Stomach (tissue), 8 donors: ENCODE measurements at regions not wholly inside any gene's neighbourhood (a gene's known extent, or its start where the extent isn't known, plus 50 kb on each side); places are given as distances from the start of the nearest gene placed in this dataset.

Source experiments
- DNase-seq, 2 donors: peaks; one replicate each; pipeline versions ENCODE4 v3.0.0 to v3.0.0-alpha.2; 2013 to 2019
- H3K27ac ChIP-seq, 5 donors: fragments of 200-600 bp in 4 of 5; sonication (generic) in 4 of 5; one replicate each; pipeline ENCODE4 v1.5.1; 2013 to 2019; ENCODE audit warnings: mild to moderate bottlenecking in 1 of 5, moderate library complexity in 1 of 5
- H3K27me3 ChIP-seq, 3 donors: fragments of 200-600 bp; sonication (generic); one replicate each; pipeline ENCODE4 v1.5.1; 2017 to 2019; ENCODE audit warnings: mixed run types in 1 of 3
- H3K36me3 ChIP-seq, 4 donors: fragments of 200-600 bp; sonication (generic); 1 replicate in 3 of 4; 2 replicates in 1 of 4; pipeline ENCODE4 v1.5.1; 2016 to 2019
- H3K4me1 ChIP-seq, 4 donors: fragments of 200-600 bp; sonication (generic); one replicate each; pipeline ENCODE4 v1.5.1; 2016 to 2019
- H3K4me3 ChIP-seq, 4 donors: fragments of 200-600 bp; sonication (generic) in 3 of 4; one replicate each; pipeline ENCODE4 v1.5.1; 2016 to 2019; ENCODE audit warnings: mild to moderate bottlenecking in 1 of 4
- H3K9me3 ChIP-seq, 4 donors: fragments of 200-600 bp; sonication (generic); one replicate each; pipeline ENCODE4 v1.5.1; 2016 to 2019
- CTCF ChIP-seq, 7 experiments: fragments of 450-650 bp in 4 of 7; fragments of 200-600 bp in 3 of 7; sonication (generic) in 3 of 7; IDR thresholded peaks; one replicate each; pipeline ENCODE4 v1.5.1; 2016 to 2019; ENCODE audit warnings: antibody characterized with exemption in 7 of 7, control low read depth in 2 of 7, mild to moderate bottlenecking in 1 of 7
- EP300 ChIP-seq: sonication (generic); formaldehyde crosslinking; IDR thresholded peaks from one replicate; pipeline ENCODE4 v1.6.1; 2017; ENCODE audit warnings: antibody characterized with exemption
- POLR2A ChIP-seq, 4 donors: fragments of 450-650 bp; IDR thresholded peaks; one replicate each; pipeline ENCODE4 v1.6.1; 2016; ENCODE audit warnings: antibody characterized with exemption in 4 of 4, control low read depth in 2 of 4, mild to moderate bottlenecking in 1 of 4, moderate library complexity in 1 of 4
- POLR2AphosphoS5 ChIP-seq, 3 donors: sonication (generic); formaldehyde crosslinking; IDR thresholded peaks; one replicate each; pipeline ENCODE4 v1.6.1; 2016; ENCODE audit warnings: antibody characterized with exemption in 3 of 3
- WGBS, 5 donors: extraction: QIAGEN DNeasy Blood & Tissue Kit in 3 of 5; methylation state at CpG; one replicate each; pipeline versions ENCODE4 v1.1.5 to v1.1.7; 2013 to 2018; 5-methylcytosine and 5-hydroxymethylcytosine counted together
- intact Hi-C: fragments of 100-400 bp; cut with DNase I; formaldehyde crosslinking; loops from one replicate; pipeline ENCODE4 v1.15.1; 2023; ENCODE audit warnings: low total_unique reads
- donor health status: healthy with polysubstance abuse.
- donor health status: Bipolar disorder and iron deficiency.
- donor health status: healthy.

GRCh38 chr2:128752691-128753263 is 434.1 kb upstream of the HS6ST1 start:
- WGBS, 5 donors: 75 to 82% (median 79%) methylated on average over 12 of the region's 12 CpGs
- Histone ChIP-seq H3K4me3 (no peak overlapping the region), H3K36me3 (no peaks in the 10 kb centered on the region), H3K4me1 (peaks cover 0 to 10% (median 2%) of the 10 kb centered on the region in 4 donors), H3K27me3 (peaks cover 0 to 7% (median 0%) of the 10 kb centered on the region in 3 donors), H3K27ac (no peak overlapping the region), H3K9me3 (no peaks in the 10 kb centered on the region)
- no peak for DNase-seq
- TF ChIP-seq EP300: no peak
- no peak for TF ChIP-seq POLR2AphosphoS5 (IDR thresholded peaks at IDR 0.05)
- no peak for TF ChIP-seq CTCF (IDR thresholded peaks at IDR 0.05)
- TF ChIP-seq POLR2A (IDR thresholded peaks at IDR 0.05): no peak
- intact Hi-C loops: no loop called here

GRCh38 chr2:128753321-128753720 is 434.7 kb upstream of the HS6ST1 start:
- WGBS, 5 donors: 67 to 77% (median 73%) methylated on average over 7 of the region's 7 CpGs
- TF ChIP-seq POLR2AphosphoS5 (IDR thresholded peaks at IDR 0.05) (no peak), CTCF (IDR thresholded peaks at IDR 0.05) (no peak), POLR2A (IDR thresholded peaks at IDR 0.05) (no peak), EP300 (no peak)
- no peak for DNase-seq
- Histone ChIP-seq H3K27ac (no peak overlapping the region), H3K9me3 (no peaks in the 10 kb centered on the region), H3K4me1 (peaks cover 0 to 10% (median 2%) of the 10 kb centered on the region in 4 donors), H3K27me3 (peaks cover 0 to 7% (median 0%) of the 10 kb centered on the region in 3 donors), H3K4me3 (no peak overlapping the region), H3K36me3 (no peaks in the 10 kb centered on the region)
- intact Hi-C loops: no loop called here

GRCh38 chr2:128753800-128754199 is 435.1 kb upstream of the HS6ST1 start:
- intact Hi-C loops: no loop called here
- Histone ChIP-seq H3K4me3 (no peak overlapping the region), H3K4me1 (peaks cover 0 to 10% (median 2%) of the 10 kb centered on the region in 4 donors), H3K9me3 (no peaks in the 10 kb centered on the region), H3K27me3 (peaks cover 0 to 7% (median 0%) of the 10 kb centered on the region in 3 donors), H3K27ac (no peak overlapping the region), H3K36me3 (no peaks in the 10 kb centered on the region)
- no peak for TF ChIP-seq POLR2A (IDR thresholded peaks at IDR 0.05)
- TF ChIP-seq EP300: no peak
- no peak for TF ChIP-seq CTCF (IDR thresholded peaks at IDR 0.05)
- no peak for TF ChIP-seq POLR2AphosphoS5 (IDR thresholded peaks at IDR 0.05)
- DNase-seq: no peak
- WGBS, 5 donors: 62 to 78% (median 76%) methylated on average over 6 of the region's 6 CpGs

GRCh38 chr2:128754246-128754724 is 435.6 kb upstream of the HS6ST1 start:
- TF ChIP-seq CTCF (IDR thresholded peaks at IDR 0.05) (no peak), POLR2A (IDR thresholded peaks at IDR 0.05) (no peak), POLR2AphosphoS5 (IDR thresholded peaks at IDR 0.05) (no peak), EP300 (no peak)
- peaks cover 0 to 7% (median 0%) of the 10 kb centered on the region in 3 donors for H3K27me3 ChIP-seq
- peaks cover 0 to 10% (median 2%) of the 10 kb centered on the region in 4 donors for H3K4me1 ChIP-seq
- no peak overlapping the region for H3K27ac ChIP-seq
- 47 to 63% (median 57%) methylated on average over 6 of the region's 6 CpGs for WGBS, 5 donors
- H3K4me3 ChIP-seq: no peak overlapping the region
- no peaks in the 10 kb centered on the region for H3K9me3 ChIP-seq
- peak in 1 of 2 donors; percentile 76 for DNase-seq
- H3K36me3 ChIP-seq: no peaks in the 10 kb centered on the region
- intact Hi-C loops: no loop called here
